H9 (cell line): ENCODE measurements at regions not wholly inside any gene's neighbourhood (a gene's known extent, or its start where the extent isn't known, plus 50 kb on each side); places are given as distances from the start of the nearest gene placed in this dataset.

Experiments used
- DNase-seq: peaks from one replicate; pipeline ENCODE4 v3.0.0-alpha.2; 2017
- H2AFZ ChIP-seq: one replicate; pipeline ENCODE4 v1.6.1; 2013; ENCODE audit warnings: mild to moderate bottlenecking, low read length, control low read depth, moderate library complexity
- H2AK5ac ChIP-seq: 2 replicates; pipeline ENCODE4 v1.6.1; 2013; ENCODE audit warnings: low read length, control low read depth, mixed read lengths; ENCODE audit not compliant: insufficient read length
- H2BK120ac ChIP-seq: one replicate; pipeline ENCODE4 v1.6.1; 2013; ENCODE audit warnings: low read depth, mild to moderate bottlenecking, low read length, control low read depth, inconsistent platforms; ENCODE audit not compliant: poor library complexity, severe bottlenecking
- H2BK12ac ChIP-seq: 2 replicates; pipeline ENCODE4 v1.6.1; 2013; ENCODE audit warnings: low read length, control low read depth, mixed read lengths, low read depth; ENCODE audit not compliant: insufficient read length
- H2BK15ac ChIP-seq: 2 replicates; pipeline ENCODE4 v1.6.1; 2013; ENCODE audit warnings: low read depth, low read length, control low read depth
- H2BK20ac ChIP-seq: one replicate; pipeline ENCODE4 v1.6.1; 2013; ENCODE audit warnings: low read depth, mild to moderate bottlenecking, low read length, control low read depth, inconsistent platforms; ENCODE audit not compliant: poor library complexity, severe bottlenecking
- H2BK5ac ChIP-seq: 2 replicates; pipeline ENCODE4 v1.6.1; 2013; ENCODE audit warnings: low read length, control low read depth, mixed read lengths; ENCODE audit not compliant: insufficient read length
- H3K14ac ChIP-seq: 2 replicates; pipeline ENCODE4 v1.6.1; 2013; ENCODE audit warnings: low read length, control low read depth; ENCODE audit not compliant: insufficient read depth
- H3K18ac ChIP-seq: 2 replicates; pipeline ENCODE4 v1.6.1; 2013; ENCODE audit warnings: low read depth, mild to moderate bottlenecking, mixed read lengths, low read length, control low read depth; ENCODE audit not compliant: insufficient read length
- H3K23ac ChIP-seq: 2 replicates; pipeline ENCODE4 v1.6.1; 2013; ENCODE audit warnings: low read length, control low read depth, mixed read lengths, low read depth; ENCODE audit not compliant: insufficient read length
- H3K23me2 ChIP-seq: 2 replicates; pipeline ENCODE4 v1.6.1; 2013; ENCODE audit warnings: low read depth, mild to moderate bottlenecking, mixed read lengths, low read length, control low read depth; ENCODE audit not compliant: insufficient read length, poor library complexity, severe bottlenecking
- H3K27ac ChIP-seq: 2 replicates; pipeline ENCODE4 v1.5.1; 2013; ENCODE audit warnings: low read length, control low read depth, mixed read lengths, low read depth; ENCODE audit not compliant: insufficient read length
- H3K27me3 ChIP-seq: 2 replicates; pipeline ENCODE4 v1.6.1; 2013; ENCODE audit warnings: low read length, control low read depth, inconsistent platforms; ENCODE audit not compliant: insufficient read depth
- H3K4ac ChIP-seq: 2 replicates; pipeline ENCODE4 v1.6.1; 2013; ENCODE audit warnings: low read depth, mild to moderate bottlenecking, control low read depth, inconsistent platforms, low read length, moderate library complexity
- H3K4me1 ChIP-seq: 2 replicates; pipeline ENCODE4 v1.6.1; 2013; ENCODE audit warnings: low read length, control low read depth, inconsistent platforms; ENCODE audit not compliant: insufficient read depth
- H3K4me2 ChIP-seq: 2 replicates; pipeline ENCODE4 v1.6.1; 2013; ENCODE audit warnings: low read length, control low read depth, mixed read lengths; ENCODE audit not compliant: insufficient read length, insufficient read depth
- H3K56ac ChIP-seq: 2 replicates; pipeline ENCODE4 v1.6.1; 2013; ENCODE audit warnings: low read depth, mild to moderate bottlenecking, mixed read lengths, low read length, control low read depth; ENCODE audit not compliant: insufficient read length
- H3K79me1 ChIP-seq: 2 replicates; pipeline ENCODE4 v1.6.1; 2013; ENCODE audit warnings: low read depth, mild to moderate bottlenecking, moderate library complexity, low read length, control low read depth, inconsistent platforms; ENCODE audit not compliant: insufficient read depth, poor library complexity, severe bottlenecking
- H3K79me2 ChIP-seq: 2 replicates; pipeline ENCODE4 v1.6.1; 2013; ENCODE audit warnings: low read length, control low read depth, inconsistent platforms; ENCODE audit not compliant: insufficient read depth
- H3K9ac ChIP-seq: 2 replicates; pipeline ENCODE4 v1.6.1; 2013; ENCODE audit warnings: low read length, control low read depth, mixed read lengths; ENCODE audit not compliant: insufficient read length; ENCODE audit errors: extremely low read depth
- H3K9me3 ChIP-seq: one replicate; pipeline ENCODE4 v1.6.1; 2013; ENCODE audit warnings: low read depth, low read length, inconsistent platforms; ENCODE audit not compliant: control insufficient read depth
- H3T11ph ChIP-seq: one replicate; pipeline ENCODE4 v1.6.1; 2013; ENCODE audit warnings: mild to moderate bottlenecking, low read length, control low read depth, inconsistent platforms
- H4K20me1 ChIP-seq: one replicate; pipeline ENCODE4 v1.6.1; 2013; ENCODE audit not compliant: control insufficient read depth, insufficient read length, insufficient read depth
- H4K5ac ChIP-seq: 2 replicates; pipeline ENCODE4 v1.6.1; 2013; ENCODE audit warnings: low read depth, mild to moderate bottlenecking, mixed read lengths, low read length, control low read depth; ENCODE audit not compliant: insufficient read length
- H4K8ac ChIP-seq: replicated peaks from 2 replicates; pipeline ENCODE4 v1.6.1; 2013; ENCODE audit warnings: low read length, control low read depth, mixed read lengths, low read depth; ENCODE audit not compliant: insufficient read length
- H4K91ac ChIP-seq: 2 replicates; pipeline ENCODE4 v1.6.1; 2013; ENCODE audit warnings: low read depth, mild to moderate bottlenecking, moderate library complexity, mixed read lengths, low read length, control low read depth; ENCODE audit not compliant: insufficient read length
- H3K27ac Mint-ChIP-seq, 3 experiments: 2 replicates in 2 of 3; 3 replicates in 1 of 3; pipeline ENCODE4 v1.8.0; 2020 to 2021; ENCODE audit warnings: mixed read lengths in 3 of 3, mild to moderate bottlenecking in 1 of 3, moderate library complexity in 1 of 3
- H3K27me3 Mint-ChIP-seq: 2 replicates; pipeline ENCODE4 v1.8.0; 2021; ENCODE audit warnings: low read depth, mild to moderate bottlenecking, moderate library complexity, mixed read lengths
- H3K36me3 Mint-ChIP-seq, 3 experiments: 2 replicates in 2 of 3; 3 replicates in 1 of 3; pipeline ENCODE4 v1.8.0; 2020 to 2021; ENCODE audit warnings: low read depth in 3 of 3, mixed read lengths in 3 of 3; ENCODE audit not compliant: insufficient read depth in 1 of 3
- H3K4me1 Mint-ChIP-seq, 2 experiments: 2 replicates each; pipeline ENCODE4 v1.8.0; 2020; ENCODE audit warnings: mixed read lengths in 2 of 2
- H3K4me3 Mint-ChIP-seq, 2 experiments: 2 replicates in 1 of 2; 3 replicates in 1 of 2; pipeline ENCODE4 v1.8.0; 2020 to 2021; ENCODE audit warnings: mild to moderate bottlenecking in 2 of 2, mixed read lengths in 2 of 2, moderate library complexity in 1 of 2
- H3K9me3 Mint-ChIP-seq, 2 experiments: 2 replicates in 1 of 2; 3 replicates in 1 of 2; pipeline ENCODE4 v1.8.0; 2020; ENCODE audit warnings: mild to moderate bottlenecking in 2 of 2, mixed read lengths in 2 of 2, moderate library complexity in 1 of 2
- CTCF ChIP-seq: fragments of 200-600 bp; sonication (generic); conservative IDR thresholded peaks from 3 replicates; pipeline ENCODE4 v1.8.0; 2021; ENCODE audit warnings: antibody characterized with exemption, mild to moderate bottlenecking
- WGBS: extraction: QIAGEN DNeasy Blood & Tissue Kit; methylation state at CpG from one replicate; pipeline ENCODE4 v1.1.7; 2013; ENCODE audit warnings: missing lambda C conversion rate, low lambda C conversion rate, mixed read lengths; ENCODE audit not compliant: insufficient read length; ENCODE audit errors: extremely low coverage; 5-methylcytosine and 5-hydroxymethylcytosine counted together

GRCh38 chr15:98294126-98294525 is 333.6 kb downstream of the ARRDC4 start:
- no CpG with 5 or more reads among the region's 7 CpGs for WGBS
- Histone ChIP-seq H3K23ac (no peak overlapping the region), H3K27me3 (no peaks in the 10 kb centered on the region; the same call in 1 of the 2 replicates), H3K4ac (no peak overlapping the region), H3K79me2 (no peaks in the 10 kb centered on the region), H3K9me3 (no peaks in the 10 kb centered on the region), H3K56ac (no peak overlapping the region), H4K20me1 (no peaks in the 10 kb centered on the region), H3K4me2 (no peak overlapping the region), H2AFZ (no peak overlapping the region), H3K4me1 (no peaks in the 10 kb centered on the region), H2BK5ac (no peak overlapping the region), H3K27ac (no peak overlapping the region), H2AK5ac (no peak overlapping the region), H2BK20ac (no peak overlapping the region), H3K18ac (no peak overlapping the region), H4K91ac (no peak overlapping the region), H2BK15ac (no peak overlapping the region), H4K5ac (no peak overlapping the region), H3K23me2 (peaks cover 4% of the 10 kb centered on the region), H3K14ac (no peak overlapping the region), H3T11ph (no peak overlapping the region), H3K79me1 (no peaks in the 10 kb centered on the region), H4K8ac (no peak overlapping the region), H2BK12ac (no peak overlapping the region), H2BK120ac (no peak overlapping the region), H3K9ac (no peak overlapping the region)
- no peak for TF ChIP-seq CTCF
- Mint-ChIP-seq H3K27me3 (peaks cover 27% of the 10 kb centered on the region), H3K4me1 (peaks cover 0 to 4% of the 10 kb centered on the region in 2 experiments; a peak in 2 of 4 replicates), H3K4me3 (no peak overlapping the region), H3K9me3 (no peaks in the 10 kb centered on the region), H3K27ac (no peak overlapping the region), H3K36me3 (no peaks in the 10 kb centered on the region)
- DNase-seq, result no peak
